ENCODE measurements at regions not wholly inside any gene's neighbourhood (a gene's known extent, or its start where the extent isn't known, plus 50 kb on each side); places are given as distances from the start of the nearest gene placed in this dataset.

GRCh38 chr15:62878070-62878469 lies 164.5 kb upstream of the TPM1 start:
- no peak for DNase-seq

GRCh38 chr15:62879770-62880169 lies 162.8 kb upstream of the TPM1 start:
- DNase-seq: no peak

- DNase-seq: no peak
These were observed 162.3 kb upstream of the TPM1 start for GRCh38 chr15:62880278-62880677.

GRCh38 chr15:62881056-62881455 lies 161.5 kb upstream of the TPM1 start:
- DNase-seq: no peak

GRCh38 chr15:62883938-62884479 lies 158.5 kb upstream of the TPM1 start:
- no peak for DNase-seq

GRCh38 chr15:62886431-62887071 lies 156.0 kb upstream of the TPM1 start:
- no peak for DNase-seq

- no peak for DNase-seq
These were observed 155.4 kb upstream of the TPM1 start for GRCh38 chr15:62887113-62887570.

GRCh38 chr15:62888623-62889022 lies 153.9 kb upstream of the TPM1 start:
- no peak for DNase-seq

GRCh38 chr15:62889141-62889661 lies 153.3 kb upstream of the TPM1 start:
- DNase-seq: no peak

GRCh38 chr15:62889734-62890505 lies 152.6 kb upstream of the TPM1 start:
- no peak for DNase-seq

GRCh38 chr15:62894322-62895085 lies 148.0 kb upstream of the TPM1 start:
- DNase-seq: no peak

- DNase-seq: no peak
These were observed 147.2 kb upstream of the TPM1 start for GRCh38 chr15:62895139-62895866.

GRCh38 chr15:62895905-62896316 lies 146.6 kb upstream of the TPM1 start:
- DNase-seq: no peak

GRCh38 chr15:62896380-62896866 lies 146.1 kb upstream of the TPM1 start:
- DNase-seq: no peak

GRCh38 chr15:62896969-62897486 lies 145.5 kb upstream of the TPM1 start:
- no peak for DNase-seq

GRCh38 chr15:62897634-62898033 lies 144.9 kb upstream of the TPM1 start:
- DNase-seq: no peak

GRCh38 chr15:62899090-62899493 lies 143.5 kb upstream of the TPM1 start:
- DNase-seq: no peak

- DNase-seq: no peak
These were observed 142.3 kb upstream of the TPM1 start for GRCh38 chr15:62900071-62900802.

- DNase-seq: no peak
These were observed 141.5 kb upstream of the TPM1 start for GRCh38 chr15:62901087-62901486.

- peak; percentile 86 for DNase-seq
These were observed 140.5 kb upstream of the TPM1 start for GRCh38 chr15:62901909-62902546.

- no peak for DNase-seq
These were observed 139.7 kb upstream of the TPM1 start for GRCh38 chr15:62902821-62903220.

All from NCI-H345 (cell line).